ENCODE measurements at regions not wholly inside any gene's neighbourhood (a gene's known extent, or its start where the extent isn't known, plus 50 kb on each side); places are given as distances from the start of the nearest gene placed in this dataset.

DNA sequence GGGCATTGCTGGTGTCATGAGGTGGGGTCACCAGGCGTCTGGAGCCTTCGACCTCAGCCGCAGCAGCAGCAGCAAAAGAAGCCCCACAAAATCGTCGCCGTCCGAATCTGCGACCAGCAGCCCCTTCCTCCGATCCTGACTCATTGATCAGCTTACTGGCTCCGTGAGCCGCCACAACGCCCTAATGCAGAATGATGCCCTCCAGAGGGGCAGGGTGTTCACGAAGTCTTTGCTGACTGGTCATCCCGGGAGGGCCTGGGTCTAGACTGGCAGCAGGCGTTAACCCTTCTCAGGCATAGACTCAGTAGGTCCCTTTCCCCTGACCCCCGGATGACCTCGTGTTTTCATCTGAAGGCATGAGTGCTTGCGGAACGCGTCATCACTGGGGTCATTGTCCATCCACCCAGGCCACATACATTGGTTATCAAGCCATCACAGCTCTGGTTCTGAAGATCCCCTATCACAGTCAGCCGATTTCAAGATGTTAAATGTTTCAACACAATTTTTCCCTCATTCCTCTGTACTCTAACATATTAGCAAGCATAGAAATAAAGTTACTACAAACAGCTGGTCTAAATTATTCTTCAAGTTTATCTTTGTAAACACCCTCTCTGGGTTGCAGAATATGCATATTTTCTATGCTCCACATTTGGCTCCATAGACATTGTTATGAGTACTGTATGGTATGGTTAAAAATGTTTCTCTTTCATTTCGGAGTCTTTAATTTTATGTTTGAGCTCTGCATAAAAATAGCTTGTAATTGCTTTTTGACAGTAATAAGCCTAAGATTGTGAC, 83.3 kb upstream of the SALL3 start:
- TF ChIP-seq, protein P1, sequence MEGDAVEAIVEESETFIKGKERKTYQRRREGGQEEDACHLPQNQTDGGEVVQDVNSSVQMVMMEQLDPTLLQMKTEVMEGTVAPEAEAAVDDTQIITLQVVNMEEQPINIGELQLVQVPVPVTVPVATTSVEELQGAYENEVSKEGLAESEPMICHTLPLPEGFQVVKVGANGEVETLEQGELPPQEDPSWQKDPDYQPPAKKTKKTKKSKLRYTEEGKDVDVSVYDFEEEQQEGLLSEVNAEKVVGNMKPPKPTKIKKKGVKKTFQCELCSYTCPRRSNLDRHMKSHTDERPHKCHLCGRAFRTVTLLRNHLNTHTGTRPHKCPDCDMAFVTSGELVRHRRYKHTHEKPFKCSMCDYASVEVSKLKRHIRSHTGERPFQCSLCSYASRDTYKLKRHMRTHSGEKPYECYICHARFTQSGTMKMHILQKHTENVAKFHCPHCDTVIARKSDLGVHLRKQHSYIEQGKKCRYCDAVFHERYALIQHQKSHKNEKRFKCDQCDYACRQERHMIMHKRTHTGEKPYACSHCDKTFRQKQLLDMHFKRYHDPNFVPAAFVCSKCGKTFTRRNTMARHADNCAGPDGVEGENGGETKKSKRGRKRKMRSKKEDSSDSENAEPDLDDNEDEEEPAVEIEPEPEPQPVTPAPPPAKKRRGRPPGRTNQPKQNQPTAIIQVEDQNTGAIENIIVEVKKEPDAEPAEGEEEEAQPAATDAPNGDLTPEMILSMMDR (IDR thresholded peaks at IDR 0.05) = no peak
- TF ChIP-seq POLR2A (IDR thresholded peaks at IDR 0.05) = no peak
